GM20000 (cell line): ENCODE measurements at regions not wholly inside any gene's neighbourhood (a gene's known extent, or its start where the extent isn't known, plus 50 kb on each side); places are given as distances from the start of the nearest gene placed in this dataset.
"Not testable (repeated sequence)": the region's sequence is repeated elsewhere in the genome, so short reads cannot be mapped to it uniquely, and the experiment has no call there.

Source experiments
- DNase-seq: peaks from one replicate; pipeline ENCODE4 v3.0.0; 2012; ENCODE audit warnings: low spot score
- CTCF ChIP-seq: IDR thresholded peaks from 2 replicates; pipeline ENCODE4 v1.5.1; 2012; ENCODE audit warnings: mild to moderate bottlenecking, control low read depth; ENCODE audit errors: extremely low read depth, missing control alignments

- no peak for TF ChIP-seq CTCF
- DNase-seq = no peak
These were observed 160.5 kb upstream of the FREM1 start for GRCh38 chr9:15070716-15071115.

GRCh38 chr9:15069106-15069505 lies 158.9 kb upstream of the FREM1 start:
- DNase-seq = no peak
- no peak for TF ChIP-seq CTCF

DNA sequence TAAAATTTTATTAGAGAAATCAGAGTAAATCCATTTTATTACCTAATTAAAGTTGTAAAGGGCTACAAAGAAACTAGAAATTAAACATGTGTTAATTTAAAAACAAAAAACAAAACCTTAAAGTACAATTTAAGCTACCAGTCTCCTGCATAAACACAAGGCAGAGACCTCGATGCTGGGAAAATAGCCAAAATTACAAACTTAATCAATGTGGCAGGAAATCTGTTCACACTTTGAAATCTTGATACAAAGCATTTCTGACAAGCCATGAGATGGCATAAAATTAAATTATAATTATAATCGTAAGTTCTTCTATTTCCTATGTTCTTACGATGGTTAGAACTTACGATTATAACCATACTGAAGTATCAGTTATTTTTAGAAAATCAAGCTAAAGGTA lies 158.0 kb upstream of the FREM1 start:
- no peak for DNase-seq

GRCh38 chr9:15059003-15059402 lies 148.8 kb upstream of the FREM1 start:
- no peak for TF ChIP-seq CTCF

More for the DNA sequence above, 158.0 kb upstream of the FREM1 start:
- TF ChIP-seq CTCF = no peak

DNA sequence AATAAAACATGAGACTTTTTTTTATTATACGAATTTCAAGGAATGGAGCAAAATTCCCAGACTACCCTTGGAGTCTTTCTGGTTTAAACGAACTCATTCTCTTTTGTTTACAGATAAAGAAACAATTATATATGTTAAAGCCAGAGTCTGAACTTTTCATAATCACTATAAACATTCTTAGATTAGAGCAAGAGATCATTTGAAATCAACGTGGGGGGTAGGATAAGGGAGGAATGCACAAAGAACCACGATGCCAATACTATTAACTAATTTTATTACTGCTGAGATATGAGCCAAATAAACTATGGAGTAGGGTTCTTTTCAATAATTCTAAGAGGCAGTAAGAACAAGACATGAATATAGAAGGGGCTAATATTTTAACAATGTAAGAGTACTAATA lies 148.0 kb upstream of the FREM1 start:
- TF ChIP-seq CTCF = no peak
- no peak for DNase-seq

More at GRCh38 chr9:15059003-15059402, 148.8 kb upstream of the FREM1 start:
- DNase-seq = no peak

GRCh38 chr9:15055284-15055683 lies 145.1 kb upstream of the FREM1 start:
- not testable (repeated sequence) for DNase-seq

DNA sequence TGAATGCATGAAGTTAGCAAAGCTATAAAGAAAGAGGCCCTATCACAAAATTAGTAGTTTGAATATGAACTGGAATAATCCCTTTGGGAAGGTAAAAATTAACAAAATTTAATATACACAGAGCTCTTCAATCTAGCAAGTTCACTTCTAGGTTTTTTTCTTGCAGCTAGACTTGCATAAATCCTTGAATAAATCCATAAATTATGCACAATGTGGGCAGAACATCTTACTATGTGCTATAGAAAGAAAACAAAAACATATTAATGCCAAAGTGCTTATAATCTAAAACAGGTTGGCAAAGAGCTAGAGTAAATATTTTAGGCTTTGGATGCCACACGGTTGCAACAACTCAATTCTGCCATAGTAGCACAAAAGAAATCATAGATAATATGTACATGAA lies 138.5 kb upstream of the FREM1 start:
- TF ChIP-seq CTCF = no peak
- no peak for DNase-seq

- DNase-seq = no peak
- no peak for TF ChIP-seq CTCF
These were observed 136.9 kb upstream of the FREM1 start for GRCh38 chr9:15047028-15047551.
